NCI-H2029 (cell line): ENCODE measurements at regions not wholly inside any gene's neighbourhood (a gene's known extent, or its start where the extent isn't known, plus 50 kb on each side); places are given as distances from the start of the nearest gene placed in this dataset.

ENCODE experiments used
- DNase-seq: peaks from one replicate; lab custom pipeline; 2025; lab: John Stamatoyannopoulos, UW

- no peak for DNase-seq
Measured at GRCh38 chr15:85941186-85941855, 138.3 kb upstream of the AGBL1 start.

- DNase-seq, result no peak
Measured at GRCh38 chr15:85942632-85943031, 137.0 kb upstream of the AGBL1 start.

GRCh38 chr15:85943151-85943550 lies 136.5 kb upstream of the AGBL1 start:
- no peak for DNase-seq

GRCh38 chr15:85943791-85944190 lies 135.9 kb upstream of the AGBL1 start:
- DNase-seq, result no peak

- no peak for DNase-seq
Measured at GRCh38 chr15:85947021-85947420, 132.7 kb upstream of the AGBL1 start.

- DNase-seq, result no peak
Measured at GRCh38 chr15:85947936-85948335, 131.7 kb upstream of the AGBL1 start.

- DNase-seq, result no peak
Measured at GRCh38 chr15:85950101-85950500, 129.6 kb upstream of the AGBL1 start.

- DNase-seq, result no peak
Measured at GRCh38 chr15:85954586-85954985, 125.1 kb upstream of the AGBL1 start.

GRCh38 chr15:85955501-85956391 lies 123.9 kb upstream of the AGBL1 start:
- no peak for DNase-seq

GRCh38 chr15:85956532-85957275 lies 123.0 kb upstream of the AGBL1 start:
- no peak for DNase-seq

GRCh38 chr15:85959611-85960010 lies 120.1 kb upstream of the AGBL1 start:
- no peak for DNase-seq

- no peak for DNase-seq
Measured at GRCh38 chr15:85960381-85960780, 119.3 kb upstream of the AGBL1 start.

- DNase-seq, result no peak
Measured at GRCh38 chr15:85961821-85962220, 117.8 kb upstream of the AGBL1 start.

- DNase-seq, result no peak
Measured at GRCh38 chr15:85963262-85963760, 116.4 kb upstream of the AGBL1 start.

GRCh38 chr15:85964471-85964870 lies 115.2 kb upstream of the AGBL1 start:
- no peak for DNase-seq

GRCh38 chr15:85967553-85967952 lies 112.1 kb upstream of the AGBL1 start:
- no peak for DNase-seq

- DNase-seq, result no peak
Measured at GRCh38 chr15:85972805-85973540, 106.7 kb upstream of the AGBL1 start.

GRCh38 chr15:85973584-85974347 lies 105.9 kb upstream of the AGBL1 start:
- DNase-seq, result no peak

- DNase-seq, result no peak
Measured at GRCh38 chr15:85974348-85974705, 105.3 kb upstream of the AGBL1 start.

- DNase-seq, result no peak
Measured at GRCh38 chr15:85974742-85975141, 104.9 kb upstream of the AGBL1 start.

GRCh38 chr15:85976102-85976501 lies 103.6 kb upstream of the AGBL1 start:
- no peak for DNase-seq
